ENCODE measurements at regions not wholly inside any gene's neighbourhood (a gene's known extent, or its start where the extent isn't known, plus 50 kb on each side); places are given as distances from the start of the nearest gene placed in this dataset.

GRCh38 chr15:91787198-91787597 lies 66.3 kb upstream of the SLCO3A1 start:
- no peaks in the 10 kb centered on the region for H4K20me1 ChIP-seq (replicated peaks; ENCODE audit: insufficient read depth)
- no peak for DNase-seq (ENCODE audit: low spot score)
- Mint-ChIP-seq H3K4me3 (no peak overlapping the region), H3K27me3 (ENCODE audit: insufficient read depth, low read depth, poor library complexity) (peaks cover 5% of the 10 kb centered on the region), H3K36me3 (ENCODE audit: low read depth) (no peaks in the 10 kb centered on the region), H3K4me1 (no peaks in the 10 kb centered on the region), H3K9me3 (no peaks in the 10 kb centered on the region), H3K27ac (no peak overlapping the region)
- H3K9me2 ChIP-seq (ENCODE audit: insufficient read depth) = peaks cover 8% of the 10 kb centered on the region; the same call in 1 of the 2 replicates
- no peak overlapping the region for H3K4me3 ChIP-seq
- no peak overlapping the region for H3K4me2 ChIP-seq
- no peaks in the 10 kb centered on the region for H3K27me3 ChIP-seq (ENCODE audit: insufficient read depth)
- no peaks in the 10 kb centered on the region for H3F3A ChIP-seq (replicated peaks; ENCODE audit: low read depth)
- no peaks in the 10 kb centered on the region for H3K36me3 ChIP-seq (ENCODE audit: insufficient read depth)
- no peak overlapping the region for H2AFZ ChIP-seq
- H3K27ac ChIP-seq (ENCODE audit: low read depth) = no peak overlapping the region
- no peak for ATAC-seq
- TF ChIP-seq EZH2 (IDR thresholded peaks at IDR 0.05; ENCODE audit: low read depth, unreplicated experiment) = no peak
- TF ChIP-seq CREB1 (CRISPR knock-in tag; IDR thresholded peaks at IDR 0.05; ENCODE audit: low read depth) = no peak
- no peak for TF ChIP-seq JUNB (IDR thresholded peaks at IDR 0.05; ENCODE audit: unreplicated experiment)
- no peak for TF ChIP-seq CTCF (conservative IDR thresholded peaks at IDR 0.05; ENCODE audit: low read depth in 2 of 2)
- no peak for TF ChIP-seq ZNF331 (CRISPR knock-in tag; IDR thresholded peaks at IDR 0.05; ENCODE audit: low read depth)
- TF ChIP-seq EZH2phosphoT487 (IDR thresholded peaks at IDR 0.05; ENCODE audit: unreplicated experiment) = no peak
- no peak for TF ChIP-seq ZNF114 (CRISPR knock-in tag; IDR thresholded peaks at IDR 0.05)
- TF ChIP-seq ETS1 (IDR thresholded peaks at IDR 0.05) = no peak
- TF ChIP-seq STAT1 (IDR thresholded peaks at IDR 0.05; ENCODE audit: unreplicated experiment) = no peak
- no peak for TF ChIP-seq POLR2AphosphoS5 (IDR thresholded peaks at IDR 0.05; ENCODE audit: low read depth)
- no peak for TF ChIP-seq NANOG (IDR thresholded peaks at IDR 0.05; ENCODE audit: borderline replicate concordance)
- TF ChIP-seq REST (IDR thresholded peaks at IDR 0.05; ENCODE audit: unreplicated experiment) = no peak
- no peaks in the 10 kb centered on the region for H3K79me2 ChIP-seq (replicated peaks; ENCODE audit: insufficient read depth)
- H3K4me1 ChIP-seq (ENCODE audit: insufficient read depth) = no peaks in the 10 kb centered on the region
